ENCODE measurements at regions not wholly inside any gene's neighbourhood (a gene's known extent, or its start where the extent isn't known, plus 50 kb on each side); places are given as distances from the start of the nearest gene placed in this dataset.

DNA sequence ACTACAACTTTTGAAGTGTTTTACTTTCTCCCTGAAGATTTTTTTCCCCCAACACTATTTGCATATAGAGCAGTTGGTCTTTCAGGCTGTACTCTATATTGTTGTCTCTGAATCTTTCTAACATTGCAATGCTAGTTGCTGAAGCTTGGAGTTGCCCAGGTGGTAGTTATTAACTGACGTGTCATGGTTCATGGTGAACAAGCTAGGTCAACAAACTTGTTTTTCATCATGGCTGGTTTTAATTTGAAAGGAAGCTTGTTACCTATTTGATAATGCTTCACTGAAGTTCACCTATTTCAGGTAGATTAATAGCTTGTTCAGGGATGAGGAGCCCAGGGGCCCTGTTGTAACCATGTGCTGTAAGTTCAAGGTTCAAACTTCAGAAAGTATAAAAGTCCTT lies 158.8 kb upstream of the ZEB2 start:
- H3K36me3 Mint-ChIP-seq (ENCODE audit: low read depth): no peaks in the 10 kb centered on the region
- no peak for DNase-seq
- no peaks in the 10 kb centered on the region for H3K4me1 Mint-ChIP-seq
- H3K27ac Mint-ChIP-seq: no peak overlapping the region
- no peak overlapping the region for H3K4me3 Mint-ChIP-seq
- ATAC-seq: no peak
- H3K9me3 ChIP-seq (ENCODE audit: control insufficient read depth, low read length, poor library complexity, severe bottlenecking): no peaks in the 10 kb centered on the region
- H3K27me3 Mint-ChIP-seq: peaks cover 21% of the 10 kb centered on the region

DNA sequence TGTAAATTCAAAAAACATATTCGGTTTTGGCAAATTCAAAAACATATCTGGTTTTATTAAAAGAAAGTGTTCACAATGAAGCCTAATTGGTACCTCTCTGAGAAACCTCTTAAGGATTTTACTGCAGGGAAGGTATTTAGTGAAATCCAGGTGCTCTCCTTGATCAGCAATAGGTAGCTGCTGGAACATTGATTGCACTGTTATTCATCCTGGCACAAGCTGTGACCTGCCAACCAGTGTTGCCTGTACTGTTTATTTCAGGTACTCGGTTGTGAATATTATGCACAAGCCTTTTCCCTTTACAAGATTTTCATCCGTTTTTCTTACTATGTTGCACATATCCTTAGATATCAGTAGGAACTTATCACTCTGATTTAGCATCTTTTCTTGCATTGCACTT lies 155.8 kb upstream of the ZEB2 start:
- no peak for ATAC-seq
- DNase-seq: no peak
- H3K9me3 ChIP-seq (ENCODE audit: control insufficient read depth, low read length, poor library complexity, severe bottlenecking): no peaks in the 10 kb centered on the region
- no peak overlapping the region for H3K4me3 Mint-ChIP-seq
- no peak overlapping the region for H3K27ac Mint-ChIP-seq
- H3K4me1 Mint-ChIP-seq: no peaks in the 10 kb centered on the region
- H3K27me3 Mint-ChIP-seq: no peaks in the 10 kb centered on the region
- H3K36me3 Mint-ChIP-seq (ENCODE audit: low read depth): no peaks in the 10 kb centered on the region

DNA sequence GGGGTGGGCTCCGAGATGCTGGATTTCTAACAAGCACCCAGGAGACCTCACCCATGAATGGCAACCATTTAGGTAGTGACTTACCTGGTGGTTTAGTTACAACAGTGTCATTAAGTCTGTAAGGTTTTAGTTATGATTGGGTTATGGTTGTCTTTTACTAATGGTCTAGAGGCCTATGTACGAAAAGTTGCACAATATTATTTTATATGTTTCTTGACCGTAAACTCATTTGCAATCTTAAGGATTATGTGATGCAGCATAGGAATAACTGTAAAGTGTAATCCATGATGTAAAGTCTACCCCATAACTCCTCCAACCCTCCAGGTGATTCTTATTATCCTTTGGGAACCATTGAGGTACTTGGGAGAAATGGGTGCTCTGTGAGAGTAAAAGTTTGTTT lies 155.4 kb upstream of the ZEB2 start:
- DNase-seq: no peak
- Mint-ChIP-seq H3K4me3 (no peak overlapping the region), H3K27me3 (no peaks in the 10 kb centered on the region), H3K4me1 (no peaks in the 10 kb centered on the region), H3K36me3 (ENCODE audit: low read depth) (no peaks in the 10 kb centered on the region), H3K27ac (no peak overlapping the region)
- H3K9me3 ChIP-seq (ENCODE audit: control insufficient read depth, low read length, poor library complexity, severe bottlenecking): no peaks in the 10 kb centered on the region
- no peak for ATAC-seq

DNA sequence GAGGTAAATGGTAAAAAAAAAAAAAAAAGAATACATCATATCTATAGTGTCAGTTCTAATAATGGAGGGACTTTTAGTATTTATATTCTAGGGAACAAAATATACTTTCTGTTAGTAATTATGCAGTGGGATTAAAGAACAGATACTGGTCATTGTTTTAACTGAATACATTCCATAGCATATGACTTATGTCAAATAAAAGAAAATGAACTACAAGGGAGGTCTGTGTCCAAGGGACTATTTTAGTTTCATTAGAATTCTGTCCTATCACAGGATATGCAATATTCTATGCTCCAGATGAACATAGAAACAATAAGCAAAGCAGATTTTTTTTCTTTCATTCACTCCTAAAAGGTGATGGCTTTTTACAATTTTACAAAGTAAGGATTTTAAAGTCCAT lies 154.2 kb upstream of the ZEB2 start:
- Mint-ChIP-seq H3K36me3 (ENCODE audit: low read depth) (no peaks in the 10 kb centered on the region), H3K27ac (no peak overlapping the region)

DNA sequence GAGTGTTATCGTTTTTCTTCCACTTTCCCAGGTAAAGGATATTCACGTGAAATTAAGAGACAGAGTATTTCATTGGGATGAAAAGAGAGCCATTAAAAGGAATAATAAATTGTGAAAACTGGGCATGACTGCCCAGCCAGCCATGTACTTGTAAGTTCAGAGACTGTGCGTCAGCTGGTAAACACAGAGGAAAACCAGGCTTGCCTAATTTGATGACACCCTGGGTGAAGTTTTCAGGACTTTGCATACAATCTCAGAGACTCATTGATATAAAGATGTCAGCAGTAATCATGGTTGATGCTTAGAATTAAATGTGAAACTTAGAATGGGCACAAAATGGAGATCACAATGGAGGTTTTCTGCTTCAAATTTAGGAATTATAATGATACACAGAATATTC lies 153.5 kb upstream of the ZEB2 start:
- DNase-seq (no peak), ATAC-seq (no peak)
- Mint-ChIP-seq H3K27me3 (peaks cover 13% of the 10 kb centered on the region), H3K4me3 (no peak overlapping the region), H3K36me3 (ENCODE audit: low read depth) (no peaks in the 10 kb centered on the region), H3K27ac (no peak overlapping the region), H3K4me1 (no peaks in the 10 kb centered on the region)
- no peaks in the 10 kb centered on the region for H3K9me3 ChIP-seq (ENCODE audit: control insufficient read depth, low read length, poor library complexity, severe bottlenecking)

More for the DNA sequence above, 154.2 kb upstream of the ZEB2 start:
- no peaks in the 10 kb centered on the region for H3K4me1 Mint-ChIP-seq
- no peaks in the 10 kb centered on the region for H3K9me3 ChIP-seq (ENCODE audit: control insufficient read depth, low read length, poor library complexity, severe bottlenecking)
- H3K27me3 Mint-ChIP-seq: peaks cover 10% of the 10 kb centered on the region
- DNase-seq (no peak), ATAC-seq (no peak)
- H3K4me3 Mint-ChIP-seq: no peak overlapping the region

DNA sequence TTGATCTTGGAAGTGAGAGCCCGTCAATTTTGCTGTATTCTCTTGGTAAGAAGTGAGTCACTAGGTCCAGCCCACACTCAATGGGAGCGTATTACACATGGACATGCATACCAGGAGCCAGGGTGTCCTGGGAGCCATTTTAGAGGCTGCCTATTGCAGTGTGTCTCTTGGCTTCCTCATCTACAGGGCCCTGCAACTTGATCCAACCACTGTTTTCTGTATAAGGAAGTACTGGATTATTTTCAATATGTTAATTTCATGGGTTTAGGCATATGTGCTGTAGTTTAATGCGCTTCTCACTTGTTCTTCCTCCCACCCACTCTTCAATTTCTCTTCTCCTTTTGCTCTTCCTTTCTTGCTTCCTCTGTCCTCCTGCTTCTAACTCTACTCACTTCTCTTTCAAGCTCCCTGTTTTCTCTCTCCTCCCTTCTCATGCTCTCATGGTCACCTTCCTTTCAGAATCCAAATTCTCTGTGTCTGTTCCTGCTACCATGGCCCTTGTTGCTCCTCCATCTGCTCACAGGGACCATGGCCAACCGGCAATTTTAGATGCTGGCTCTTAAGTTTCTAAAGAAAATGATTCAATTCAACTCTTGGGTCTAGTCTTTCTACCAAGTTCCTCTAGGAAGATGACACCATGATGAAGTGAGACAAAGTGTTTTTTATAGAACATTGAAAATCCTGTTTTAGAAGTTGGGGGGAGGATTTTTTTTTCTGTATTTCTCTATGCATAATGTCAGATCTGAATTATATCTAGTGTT lies 152.0 kb upstream of the ZEB2 start:
- Mint-ChIP-seq H3K4me3 (no peak overlapping the region), H3K27me3 (peaks cover 20% of the 10 kb centered on the region), H3K27ac (no peak overlapping the region), H3K36me3 (ENCODE audit: low read depth) (no peaks in the 10 kb centered on the region), H3K4me1 (no peaks in the 10 kb centered on the region)
- no peak for ATAC-seq
- no peaks in the 10 kb centered on the region for H3K9me3 ChIP-seq (ENCODE audit: control insufficient read depth, low read length, poor library complexity, severe bottlenecking)
- no peak for DNase-seq

DNA sequence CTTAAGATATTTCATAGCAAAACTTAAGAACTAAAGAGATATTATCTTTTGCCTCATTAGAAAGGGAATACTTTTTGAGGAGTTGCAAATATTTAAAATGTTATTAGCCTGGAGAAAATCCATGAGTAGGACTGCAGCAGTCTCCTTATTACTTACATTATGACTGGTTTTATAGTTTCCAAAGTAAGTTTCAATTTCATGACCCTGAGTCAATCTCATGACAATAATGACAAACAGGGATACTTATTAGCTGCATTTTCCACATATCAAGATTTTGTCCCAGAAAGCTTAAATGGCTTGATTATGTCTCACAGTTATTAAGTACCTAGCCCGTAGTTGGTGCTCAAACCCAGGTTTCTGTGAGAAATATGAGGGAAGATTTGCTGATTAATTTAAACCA lies 150.8 kb upstream of the ZEB2 start:
- Mint-ChIP-seq H3K27me3 (peaks cover 24% of the 10 kb centered on the region), H3K36me3 (ENCODE audit: low read depth) (peaks cover 2% of the 10 kb centered on the region), H3K4me3 (no peak overlapping the region), H3K4me1 (peaks cover 2% of the 10 kb centered on the region), H3K27ac (no peak overlapping the region)
- DNase-seq (no peak), ATAC-seq (no peak)
- no peaks in the 10 kb centered on the region for H3K9me3 ChIP-seq (ENCODE audit: control insufficient read depth, low read length, poor library complexity, severe bottlenecking)

DNA sequence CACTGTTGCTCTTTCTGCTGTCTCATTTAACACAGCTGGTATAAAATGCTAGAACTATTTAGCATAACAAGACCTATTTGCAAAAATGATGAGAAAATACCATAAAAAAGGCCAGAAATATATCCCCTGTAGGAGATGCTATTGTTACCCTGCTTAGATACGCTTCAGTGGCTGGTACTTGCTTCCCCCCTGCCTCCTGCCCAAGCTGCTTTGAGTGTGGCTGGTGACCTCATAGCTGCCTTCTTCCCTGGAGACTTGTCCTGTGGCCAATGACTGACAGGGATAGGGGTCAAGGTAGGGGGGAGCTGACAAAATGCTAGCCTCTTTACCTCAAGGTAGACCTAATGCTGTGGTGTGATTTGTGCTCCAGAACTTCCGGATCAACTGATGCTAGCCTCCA lies 150.2 kb upstream of the ZEB2 start:
- no peak overlapping the region for H3K4me3 Mint-ChIP-seq
- H3K27me3 Mint-ChIP-seq: peaks cover 26% of the 10 kb centered on the region
- no peak overlapping the region for H3K27ac Mint-ChIP-seq
- no peak for ATAC-seq
- H3K36me3 Mint-ChIP-seq (ENCODE audit: low read depth): peaks cover 2% of the 10 kb centered on the region
- no peak for DNase-seq
- no peaks in the 10 kb centered on the region for H3K9me3 ChIP-seq (ENCODE audit: control insufficient read depth, low read length, poor library complexity, severe bottlenecking)
- peaks cover 2% of the 10 kb centered on the region for H3K4me1 Mint-ChIP-seq

DNA sequence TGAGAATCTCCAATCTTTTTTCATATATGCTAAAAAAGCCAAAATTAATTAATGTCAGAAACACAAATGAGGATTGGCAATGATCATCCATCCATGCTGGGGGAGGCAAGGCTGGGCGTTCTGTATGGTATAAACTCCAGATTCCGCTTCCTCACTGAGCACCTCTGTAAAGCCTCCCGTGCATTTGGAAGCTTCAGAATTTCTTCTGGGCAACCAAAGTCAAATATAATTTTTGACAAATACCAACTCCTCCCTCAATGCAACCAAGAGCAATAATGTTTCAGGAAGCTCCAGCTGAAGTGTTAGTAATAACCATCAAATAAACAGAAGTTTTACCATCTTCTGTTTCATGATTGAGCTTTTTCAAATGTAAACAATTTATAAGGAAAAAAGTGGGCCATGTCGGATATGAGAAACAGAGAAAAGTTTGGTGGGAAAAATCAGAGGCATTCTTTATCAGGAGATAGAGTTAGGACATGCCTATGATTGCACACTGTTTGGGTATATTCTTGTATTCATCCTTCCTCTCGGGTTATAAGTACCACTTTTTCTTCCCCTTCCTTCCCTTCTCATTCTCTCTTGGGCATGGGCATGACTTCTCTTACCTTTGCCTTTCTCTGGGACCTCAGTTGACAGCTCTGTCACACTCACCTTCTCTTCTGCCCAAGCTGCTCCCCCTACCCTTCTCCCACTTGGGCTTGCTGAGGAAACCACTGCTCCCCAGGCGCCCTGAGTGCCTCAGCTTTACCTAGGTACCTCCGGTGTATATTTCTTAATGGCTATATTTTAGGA lies 149.5 kb upstream of the ZEB2 start:
- Mint-ChIP-seq H3K27ac (no peak overlapping the region), H3K36me3 (ENCODE audit: low read depth) (peaks cover 2% of the 10 kb centered on the region), H3K4me3 (no peak overlapping the region), H3K4me1 (peaks cover 2% of the 10 kb centered on the region), H3K27me3 (peaks cover 30% of the 10 kb centered on the region)
- no peaks in the 10 kb centered on the region for H3K9me3 ChIP-seq (ENCODE audit: control insufficient read depth, low read length, poor library complexity, severe bottlenecking)
- DNase-seq (no peak), ATAC-seq (no peak)

DNA sequence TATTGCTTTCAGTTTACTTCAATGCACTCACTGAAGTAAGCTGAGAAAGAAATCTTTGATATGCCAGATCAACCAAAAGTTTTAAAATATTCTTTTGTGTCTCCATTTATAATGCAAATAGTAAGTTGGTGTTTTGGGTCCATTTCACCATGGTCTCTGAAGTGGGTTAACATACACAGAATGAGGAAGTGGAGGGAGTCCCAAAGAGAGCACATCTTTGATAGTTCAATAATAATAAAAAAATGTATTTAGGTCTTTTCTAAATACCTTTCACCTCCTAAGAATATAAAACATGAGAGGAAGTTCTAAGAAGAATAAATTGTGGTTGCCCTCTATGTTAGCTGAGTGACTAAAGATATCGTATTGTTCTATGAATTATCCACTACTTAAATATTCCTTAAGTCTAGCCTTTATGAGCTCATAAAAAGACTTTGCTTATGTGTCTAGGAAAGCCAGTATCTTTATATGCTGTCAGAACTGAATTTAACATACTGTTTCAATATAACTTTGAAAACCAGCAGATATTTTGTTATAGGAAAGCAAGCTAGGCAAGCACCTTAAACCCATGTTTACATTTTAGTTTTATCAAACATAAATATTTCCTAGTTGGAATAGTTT lies 148.7 kb upstream of the ZEB2 start:
- peaks cover 37% of the 10 kb centered on the region for H3K27me3 Mint-ChIP-seq
- H3K36me3 Mint-ChIP-seq (ENCODE audit: low read depth): peaks cover 2% of the 10 kb centered on the region
- no peak for DNase-seq
- ATAC-seq: no peak
- H3K27ac Mint-ChIP-seq: no peak overlapping the region
- no peaks in the 10 kb centered on the region for H3K9me3 ChIP-seq (ENCODE audit: control insufficient read depth, low read length, poor library complexity, severe bottlenecking)
- peaks cover 2% of the 10 kb centered on the region for H3K4me1 Mint-ChIP-seq
- no peak overlapping the region for H3K4me3 Mint-ChIP-seq

DNA sequence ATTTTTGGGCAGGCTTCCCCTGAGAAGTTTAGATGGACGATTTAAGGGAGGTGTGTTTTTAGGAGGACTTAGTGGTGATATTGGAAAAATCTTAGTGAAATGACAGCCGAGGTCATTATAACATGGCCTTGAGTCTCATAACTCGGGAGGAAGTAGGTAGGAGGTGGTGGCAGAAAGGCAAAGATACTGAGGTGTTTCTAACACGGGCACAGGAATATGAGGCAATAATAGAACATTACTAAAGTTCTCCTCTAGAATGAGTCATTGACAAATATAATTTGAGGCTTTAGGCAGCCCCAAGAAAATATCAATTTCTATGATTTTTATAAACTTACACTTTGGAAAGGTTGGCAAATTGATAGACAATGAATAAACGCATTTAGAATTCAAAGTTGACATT lies 146.1 kb upstream of the ZEB2 start:
- no peak overlapping the region for H3K27ac Mint-ChIP-seq
- no peak for ATAC-seq
- H3K4me1 Mint-ChIP-seq: peaks cover 3% of the 10 kb centered on the region
- H3K27me3 Mint-ChIP-seq: peaks cover 42% of the 10 kb centered on the region
- no peak overlapping the region for H3K4me3 Mint-ChIP-seq
- H3K9me3 ChIP-seq (ENCODE audit: control insufficient read depth, low read length, poor library complexity, severe bottlenecking): no peaks in the 10 kb centered on the region
- H3K36me3 Mint-ChIP-seq (ENCODE audit: low read depth): peaks cover 2% of the 10 kb centered on the region
- no peak for DNase-seq

DNA sequence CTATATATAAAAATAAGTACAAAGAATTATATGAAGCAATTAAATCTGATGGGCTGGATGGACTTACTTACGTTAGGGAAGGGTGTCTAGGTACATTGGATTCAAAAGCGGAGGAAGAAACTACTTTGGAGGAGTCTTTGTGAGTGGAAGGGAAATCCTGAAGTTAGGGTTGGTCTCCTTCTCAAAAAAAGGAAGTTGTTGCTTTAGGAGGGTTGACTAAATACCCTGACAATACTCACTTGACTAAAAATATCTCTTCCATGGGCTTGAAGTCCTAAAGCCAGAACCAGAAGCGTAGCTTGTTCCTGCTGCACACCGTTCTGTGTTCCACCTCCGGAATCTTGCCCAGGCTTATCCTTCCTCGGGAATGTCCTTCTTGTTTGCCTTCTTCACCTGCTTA lies 143.3 kb upstream of the ZEB2 start:
- Mint-ChIP-seq H3K27me3 (peaks cover 29% of the 10 kb centered on the region), H3K4me1 (peaks cover 5% of the 10 kb centered on the region), H3K36me3 (ENCODE audit: low read depth) (peaks cover 2% of the 10 kb centered on the region), H3K4me3 (no peak overlapping the region), H3K27ac (no peak overlapping the region)
- no peak for DNase-seq
- no peaks in the 10 kb centered on the region for H3K9me3 ChIP-seq (ENCODE audit: control insufficient read depth, low read length, poor library complexity, severe bottlenecking)
- ATAC-seq: no peak

DNA sequence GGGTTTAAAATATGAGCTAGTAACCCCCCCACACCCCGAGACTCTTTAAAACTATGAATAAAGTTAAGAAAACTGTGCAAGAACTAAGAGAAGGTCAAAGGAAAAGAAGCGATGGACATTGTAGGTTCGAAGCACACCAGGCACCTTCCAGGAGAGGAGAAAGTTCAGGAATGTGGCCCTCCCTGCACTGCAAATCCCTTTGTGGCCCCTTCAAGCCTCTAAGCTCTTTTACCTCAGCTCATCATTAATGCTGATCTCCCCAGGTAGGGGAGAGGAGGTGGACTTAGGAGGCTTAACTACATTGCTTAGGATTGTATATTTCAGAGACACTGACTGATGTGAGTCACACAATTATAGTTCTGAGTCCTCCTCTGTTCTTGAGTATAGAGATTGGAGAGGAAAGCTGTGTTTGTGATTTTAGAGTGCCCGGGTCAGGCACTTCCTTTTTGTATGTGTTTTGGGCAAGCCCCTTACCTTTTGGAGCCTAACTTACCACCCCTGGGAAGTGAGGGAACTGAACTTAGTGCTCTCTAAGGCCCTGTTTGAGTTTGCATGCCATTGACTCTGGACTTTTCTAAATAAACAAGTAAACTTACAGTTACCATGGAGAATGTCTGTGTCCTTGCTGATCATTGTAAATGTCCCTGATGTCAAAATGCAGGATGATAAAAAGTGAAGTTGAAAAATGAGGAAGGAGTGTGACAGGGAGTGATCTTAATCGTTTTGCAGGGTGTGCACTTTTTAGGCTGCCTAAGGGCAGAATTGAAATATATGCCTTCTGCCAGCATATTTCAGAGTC lies 140.8 kb upstream of the ZEB2 start:
- H3K27ac Mint-ChIP-seq: no peak overlapping the region
- peaks cover 3% of the 10 kb centered on the region for H3K4me1 Mint-ChIP-seq
- H3K9me3 ChIP-seq (ENCODE audit: control insufficient read depth, low read length, poor library complexity, severe bottlenecking): no peaks in the 10 kb centered on the region
- peaks cover 17% of the 10 kb centered on the region for H3K27me3 Mint-ChIP-seq
- H3K4me3 Mint-ChIP-seq: no peak overlapping the region
- ATAC-seq: peak; percentile 20
- no peaks in the 10 kb centered on the region for H3K36me3 Mint-ChIP-seq (ENCODE audit: low read depth)
- DNase-seq: no peak
